22Rv1 (cell line): ENCODE measurements at regions not wholly inside any gene's neighbourhood (a gene's known extent, or its start where the extent isn't known, plus 50 kb on each side); places are given as distances from the start of the nearest gene placed in this dataset.

ENCODE experiments used
- H3K27ac ChIP-seq: fragments of 450-650 bp; 2 replicates; pipeline ENCODE4 v1.5.1; 2017
- CTCF ChIP-seq: fragments of 450-650 bp; IDR thresholded peaks from 2 replicates; pipeline ENCODE4 v1.5.1; 2017; ENCODE audit warnings: mild to moderate bottlenecking
- ZFX ChIP-seq: fragments of 450-650 bp; IDR thresholded peaks from 2 replicates; pipeline ENCODE4 v1.6.1; 2017; ENCODE audit warnings: antibody characterized with exemption, borderline replicate concordance

- TF ChIP-seq ZFX: no peak
- TF ChIP-seq CTCF: no peak
- H3K27ac ChIP-seq: no peak overlapping the region
These were observed 135.6 kb upstream of the PTPRK start for GRCh38 chr6:128655978-128656498.

GRCh38 chr6:128648022-128648598 is 127.7 kb upstream of the PTPRK start:
- TF ChIP-seq CTCF (no peak), ZFX (no peak)
- no peak overlapping the region for H3K27ac ChIP-seq

GRCh38 chr6:128642132-128642531 is 121.7 kb upstream of the PTPRK start:
- H3K27ac ChIP-seq: no peak overlapping the region
- no peak for TF ChIP-seq CTCF
- no peak for TF ChIP-seq ZFX

- no peak overlapping the region for H3K27ac ChIP-seq
- TF ChIP-seq ZFX (no peak), CTCF (no peak)
These were observed 121.3 kb upstream of the PTPRK start for GRCh38 chr6:128641703-128642102.

GRCh38 chr6:128638817-128639216 is 118.4 kb upstream of the PTPRK start:
- TF ChIP-seq ZFX (no peak), CTCF (no peak)
- no peak overlapping the region for H3K27ac ChIP-seq

- TF ChIP-seq ZFX: no peak
- TF ChIP-seq CTCF: no peak
These were observed 114.8 kb upstream of the PTPRK start for GRCh38 chr6:128635219-128635618.

GRCh38 chr6:128632131-128632530 is 111.7 kb upstream of the PTPRK start:
- no peak for TF ChIP-seq CTCF
- no peak for TF ChIP-seq ZFX
- H3K27ac ChIP-seq: no peak overlapping the region

More at GRCh38 chr6:128635219-128635618, 114.8 kb upstream of the PTPRK start:
- no peak overlapping the region for H3K27ac ChIP-seq
